ENCODE measurements at regions not wholly inside any gene's neighbourhood (a gene's known extent, or its start where the extent isn't known, plus 50 kb on each side); places are given as distances from the start of the nearest gene placed in this dataset.

GRCh38 chr12:127957001-127957660 is 309.8 kb upstream of the TMEM132C start:
- TF ChIP-seq EZH2phosphoT487 (IDR thresholded peaks at IDR 0.05; ENCODE audit: insufficient read depth, low read depth), result no peak
- TF ChIP-seq EZH2 (IDR thresholded peaks at IDR 0.05; ENCODE audit: insufficient read depth, poor library complexity, severe bottlenecking), result no peak

Data from GM23248 (cell line).